GM18502 (cell line): ENCODE measurements at regions not wholly inside any gene's neighbourhood (a gene's known extent, or its start where the extent isn't known, plus 50 kb on each side); places are given as distances from the start of the nearest gene placed in this dataset.
"Not testable (repeated sequence)": the region's sequence is repeated elsewhere in the genome, so short reads cannot be mapped to it uniquely, and the experiment has no call there.

Experiments
- ATAC-seq: cut with Tn5 transposase; IDR thresholded peaks from one replicate; pipeline ENCODE4 v1.9.1; 2021; ENCODE audit warnings: mild to moderate bottlenecking; ENCODE audit not compliant: unreplicated experiment, poor library complexity

GRCh38 chr5:42989190-42989589, 50.9 kb downstream of the ANXA2R start:
- no peak for ATAC-seq

DNA sequence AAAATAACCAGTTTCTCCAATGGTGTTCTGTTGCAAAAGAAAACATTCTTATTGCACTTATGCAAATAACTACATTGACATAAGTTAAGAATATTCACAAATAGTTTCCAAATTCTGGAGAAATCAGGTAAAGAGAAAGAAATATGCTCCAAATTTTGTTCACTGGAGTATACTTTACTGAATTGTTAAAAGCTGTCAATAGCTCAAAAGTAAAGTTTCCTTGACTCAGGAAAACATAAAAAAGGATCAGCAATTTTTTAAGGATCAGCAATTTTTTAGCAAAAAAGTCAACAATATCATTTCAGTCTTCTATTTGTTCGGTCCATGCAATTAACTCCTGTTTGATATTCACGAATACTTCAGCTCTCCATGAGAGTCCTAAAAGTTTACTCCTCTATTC, 51.6 kb downstream of the ANXA2R start:
- ATAC-seq, result no peak

GRCh38 chr5:42985129-42986037, 54.7 kb downstream of the ANXA2R start:
- no peak for ATAC-seq

- no peak for ATAC-seq
Measured at GRCh38 chr5:42984307-42984706, 55.8 kb downstream of the ANXA2R start.

- no peak for ATAC-seq
Measured at GRCh38 chr5:42982107-42982622, 58.0 kb downstream of the ANXA2R start.

DNA sequence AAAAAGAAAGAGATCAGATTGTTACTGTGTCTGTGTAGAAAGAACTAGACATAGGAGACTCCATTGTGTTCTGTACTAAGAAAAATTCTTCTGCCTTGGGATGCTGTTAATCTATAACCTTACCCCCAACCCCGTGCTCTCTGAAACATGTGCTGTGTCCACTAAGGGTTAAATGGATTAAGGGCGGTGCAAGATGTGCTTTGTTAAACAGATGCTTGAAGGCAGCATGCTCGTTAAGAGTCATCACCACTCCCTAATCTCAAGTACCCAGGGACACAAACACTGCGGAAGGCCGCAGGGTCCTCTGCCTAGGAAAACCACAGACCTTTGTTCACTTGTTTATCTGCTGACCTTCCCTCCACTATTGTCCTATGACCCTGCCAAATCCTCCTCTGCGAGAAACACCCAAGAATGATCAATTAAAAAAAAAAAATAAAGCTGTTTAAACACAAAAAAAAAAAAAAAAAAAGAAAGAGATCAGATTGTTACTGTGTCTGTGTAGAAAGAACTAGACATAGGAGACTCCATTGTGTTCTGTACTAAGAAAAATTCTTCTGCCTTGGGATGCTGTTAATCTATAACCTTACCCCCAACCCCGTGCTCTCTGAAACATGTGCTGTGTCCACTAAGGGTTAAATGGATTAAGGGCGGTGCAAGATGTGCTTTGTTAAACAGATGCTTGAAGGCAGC, 58.6 kb downstream of the ANXA2R start:
- not testable (repeated sequence) for ATAC-seq

GRCh38 chr5:42981015-42981414, 59.1 kb downstream of the ANXA2R start:
- ATAC-seq, result not testable (repeated sequence)

DNA sequence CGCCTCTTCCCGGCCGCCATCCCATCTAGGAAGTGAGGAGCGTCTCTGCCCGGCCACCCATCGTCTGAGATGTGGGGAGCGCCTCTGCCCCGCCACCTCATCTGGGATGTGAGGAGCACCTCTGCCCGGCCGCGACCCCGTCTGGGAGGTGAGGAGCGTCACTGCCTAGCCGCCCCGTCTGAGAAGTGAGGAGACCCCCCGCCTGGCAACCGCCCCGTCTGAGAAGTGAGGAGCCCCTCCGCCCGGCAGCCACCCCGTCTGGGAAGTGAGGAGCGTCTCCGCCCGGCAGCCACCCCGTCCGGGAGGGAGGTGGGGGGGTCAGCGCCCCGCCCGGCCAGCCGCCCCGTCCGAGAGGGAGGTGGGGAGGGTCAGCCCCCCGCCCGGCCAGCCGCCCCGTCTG, 59.7 kb downstream of the ANXA2R start:
- ATAC-seq, result not testable (repeated sequence)

DNA sequence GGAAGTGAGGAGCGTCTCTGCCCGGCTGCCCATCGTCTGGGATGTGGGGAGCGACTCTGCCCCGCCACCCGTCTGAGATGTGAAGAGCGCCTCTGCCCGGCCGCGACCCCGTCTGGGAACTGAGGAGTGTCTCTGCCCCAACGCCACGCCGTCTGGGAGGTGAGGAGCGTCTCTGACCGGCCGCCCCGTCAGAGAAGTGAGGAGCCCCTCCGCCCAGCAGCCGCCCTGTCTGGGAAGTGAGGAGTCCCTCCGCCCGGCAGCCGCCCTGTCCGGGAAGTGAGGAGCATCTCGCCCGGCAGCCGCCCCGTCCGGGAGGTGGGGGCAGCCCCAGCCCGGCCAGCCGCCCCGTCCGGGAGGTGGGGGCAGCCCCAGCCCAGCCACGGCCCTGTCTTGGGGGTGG, 60.9 kb downstream of the ANXA2R start:
- ATAC-seq, result not testable (repeated sequence)

- ATAC-seq, result no peak
Measured at GRCh38 chr5:42974536-42974935, 65.6 kb downstream of the ANXA2R start.

DNA sequence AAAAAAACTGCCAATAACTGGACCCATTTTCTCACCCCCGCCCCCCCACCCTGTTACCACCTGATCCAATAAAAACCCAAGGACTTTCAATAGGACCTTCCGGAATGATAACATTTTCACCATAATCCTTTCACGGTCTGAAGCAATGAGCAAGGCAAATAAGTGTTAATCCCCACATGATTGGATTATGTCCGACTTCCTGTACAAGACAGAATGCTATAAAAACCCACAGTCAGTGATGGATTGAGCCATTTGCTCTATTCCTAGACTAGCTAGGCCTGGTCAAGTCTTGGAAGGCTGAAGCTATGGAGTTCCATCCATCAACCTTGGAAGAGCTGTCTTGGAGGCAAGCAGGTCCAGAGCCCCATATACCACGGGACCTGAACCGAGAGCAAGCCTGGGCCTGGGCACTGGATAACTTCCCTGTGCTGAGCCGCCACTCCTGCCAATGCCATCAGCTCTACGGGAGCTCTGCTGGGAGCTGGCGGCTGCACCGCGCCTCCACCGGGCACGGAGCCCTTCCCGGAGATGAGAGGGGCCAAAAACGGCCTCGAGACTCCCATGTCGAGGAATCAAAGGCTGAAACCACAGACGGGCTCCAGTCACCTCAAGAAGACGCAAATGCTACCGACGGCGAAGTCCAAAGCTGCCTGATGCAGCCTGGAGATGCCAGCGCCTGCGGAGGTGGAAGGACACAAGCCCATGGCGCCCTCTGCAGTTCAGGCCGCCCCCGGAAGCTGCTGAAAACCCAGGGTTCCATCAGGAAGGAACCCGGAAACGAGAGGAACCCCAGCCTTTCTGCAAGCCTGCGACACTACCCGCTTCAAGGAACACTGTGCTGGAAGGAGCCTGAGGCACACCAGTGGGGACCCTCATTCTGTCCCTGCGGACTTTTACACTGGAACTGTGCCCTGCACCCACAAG, 69.2 kb downstream of the ANXA2R start:
- no peak for ATAC-seq

DNA sequence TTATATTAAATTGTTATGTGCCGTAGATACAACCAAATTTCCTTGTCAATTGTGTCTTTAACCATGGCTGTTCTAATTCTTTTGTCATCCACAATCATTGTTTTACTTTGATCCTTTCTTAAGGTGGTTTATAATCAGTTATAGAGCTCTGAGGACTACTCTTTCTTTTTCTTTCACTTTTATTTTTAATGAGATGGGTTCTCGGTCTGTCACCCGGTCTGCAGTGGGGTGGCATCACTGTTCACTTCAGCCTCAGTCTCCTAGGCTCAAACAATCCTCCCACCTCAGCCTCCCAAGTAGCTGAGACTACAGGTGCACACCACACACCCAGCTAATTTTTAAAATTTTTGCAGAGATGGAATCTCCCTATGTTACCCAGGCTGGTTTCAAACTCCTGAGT, 74.2 kb downstream of the ANXA2R start:
- ATAC-seq, result no peak

DNA sequence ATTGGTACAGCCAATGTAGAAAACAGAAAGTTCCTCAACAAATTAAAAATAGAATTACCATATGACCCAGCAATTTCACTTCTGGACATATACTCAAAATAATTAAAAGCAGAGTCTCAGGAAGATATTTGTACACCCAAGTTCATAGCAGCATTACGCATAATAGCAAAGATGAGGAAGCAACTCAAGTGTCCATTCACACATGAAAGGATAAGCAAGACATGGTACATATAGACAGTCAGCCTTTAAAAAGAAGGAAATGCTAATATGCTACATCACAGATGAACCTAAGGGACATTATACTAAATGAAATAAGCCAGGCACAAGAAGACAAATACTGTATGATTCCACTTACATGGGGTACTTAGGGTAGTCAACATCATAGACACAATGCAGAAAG, 76.7 kb downstream of the ANXA2R start:
- ATAC-seq, result no peak

GRCh38 chr5:42962124-42962523, 78.0 kb downstream of the ANXA2R start:
- ATAC-seq, result no peak

DNA sequence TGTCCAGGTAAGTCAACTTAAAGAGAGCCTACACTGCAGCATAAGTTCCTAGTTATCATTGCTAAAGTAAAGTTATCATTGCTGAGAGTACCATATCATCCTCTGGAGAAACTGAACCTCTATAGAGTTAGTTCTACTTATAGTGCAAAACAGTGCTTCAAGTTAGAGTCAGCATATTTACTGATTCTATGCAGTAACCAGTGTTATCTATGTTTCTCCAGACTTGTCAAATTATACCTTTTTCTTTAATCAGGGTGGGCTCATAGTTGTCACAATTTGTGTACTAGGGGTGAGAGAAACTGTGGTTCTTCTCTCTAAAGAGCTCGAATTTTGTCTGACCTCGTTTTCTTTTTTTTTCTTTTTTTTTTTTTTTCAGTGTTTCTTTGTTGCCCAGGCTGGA, 79.6 kb downstream of the ANXA2R start:
- no peak for ATAC-seq

DNA sequence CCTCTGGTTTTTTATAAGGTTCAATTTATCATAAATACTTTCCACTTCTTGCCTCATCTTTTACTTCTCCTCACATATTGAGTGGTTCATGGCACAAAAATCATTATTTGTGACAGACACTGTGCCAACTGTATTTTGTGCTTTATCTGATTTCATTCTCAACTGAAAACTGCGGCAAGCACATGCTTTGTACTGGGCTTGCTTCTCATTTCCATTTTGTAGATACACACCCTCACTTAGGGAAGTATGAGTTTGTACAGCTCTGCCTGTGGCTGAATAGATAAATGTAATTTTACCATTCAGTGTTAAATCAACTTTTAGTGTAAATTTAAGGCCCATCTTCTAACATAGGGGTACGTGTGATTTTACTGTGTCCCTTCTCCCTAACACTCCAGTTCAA, 83.6 kb downstream of the ANXA2R start:
- no peak for ATAC-seq

- ATAC-seq, result no peak
Measured at GRCh38 chr5:42953041-42953440, 87.1 kb downstream of the ANXA2R start.

DNA sequence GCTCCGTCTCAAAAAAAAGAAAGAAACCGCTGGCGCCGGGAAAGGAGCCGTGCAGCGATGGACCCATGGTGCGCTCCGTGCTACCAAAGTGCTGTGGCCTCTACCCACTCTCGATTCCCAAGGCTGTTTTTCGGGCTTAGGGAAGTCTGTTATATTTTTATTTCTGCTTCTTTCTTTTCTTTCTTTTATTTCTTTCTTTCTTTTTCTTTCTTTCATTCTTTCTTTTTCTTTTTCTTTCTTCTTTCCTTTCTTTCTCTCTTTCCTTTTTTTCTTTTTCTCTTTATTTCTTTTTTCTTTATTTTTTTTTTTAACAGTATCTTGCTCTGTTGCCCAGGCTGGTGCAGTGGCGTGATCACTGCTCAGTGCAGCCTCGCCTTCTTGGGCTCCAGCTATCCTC, 87.5 kb downstream of the ANXA2R start:
- ATAC-seq, result no peak

DNA sequence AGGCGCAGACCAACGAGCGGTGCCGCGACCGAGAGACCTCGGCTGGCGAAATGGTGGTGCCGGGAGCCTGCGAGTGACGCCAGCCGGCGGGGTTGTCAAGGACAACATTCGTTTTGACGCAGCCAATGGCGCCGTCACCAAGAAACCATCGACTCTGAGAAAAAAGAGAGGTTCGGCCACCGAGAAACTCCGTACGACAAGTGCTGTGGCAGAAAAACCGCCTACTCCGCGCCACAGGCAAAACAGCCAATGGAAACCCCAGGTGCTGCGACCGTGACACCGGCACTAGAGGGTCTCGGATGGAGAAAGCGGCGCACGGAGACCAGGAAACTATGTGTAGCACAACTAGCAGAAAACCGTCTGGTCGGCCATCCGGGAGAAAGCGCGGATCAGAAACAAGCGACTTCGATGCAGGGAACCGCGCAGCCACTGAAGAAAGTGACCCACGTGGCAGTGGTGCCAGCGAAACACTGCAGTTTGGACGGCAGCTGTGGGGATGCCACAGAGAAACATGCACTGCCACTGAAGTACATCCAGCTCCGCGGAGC, 88.8 kb downstream of the ANXA2R start:
- peak; percentile 45 for ATAC-seq
